Trophoblast cell (in vitro differentiated cells and primary cell): ENCODE measurements at regions not wholly inside any gene's neighbourhood (a gene's known extent, or its start where the extent isn't known, plus 50 kb on each side); places are given as distances from the start of the nearest gene placed in this dataset.

Source experiments
- DNase-seq, 2 donors: peaks; one replicate each; pipeline ENCODE4 v3.0.0-alpha.2; 2016
- H2AFZ ChIP-seq: 2 replicates; pipeline ENCODE4 v1.6.1; 2013; ENCODE audit warnings: low read length, moderate library complexity, mild to moderate bottlenecking; ENCODE audit not compliant: insufficient read depth, poor library complexity
- H2AK5ac ChIP-seq: 2 replicates; pipeline ENCODE4 v1.6.1; 2013; ENCODE audit warnings: mild to moderate bottlenecking, low read length
- H2BK120ac ChIP-seq: 2 replicates; pipeline ENCODE4 v1.6.1; 2013; ENCODE audit warnings: low read length, mild to moderate bottlenecking, moderate library complexity; ENCODE audit not compliant: insufficient read depth, poor library complexity
- H2BK12ac ChIP-seq: 2 replicates; pipeline ENCODE4 v1.6.1; 2013; ENCODE audit warnings: mild to moderate bottlenecking, low read length, moderate library complexity
- H2BK5ac ChIP-seq: 2 replicates; pipeline ENCODE4 v1.6.1; 2013; ENCODE audit warnings: low read length, low read depth, moderate library complexity, mild to moderate bottlenecking; ENCODE audit not compliant: poor library complexity
- H3K14ac ChIP-seq: 2 replicates; pipeline ENCODE4 v1.6.1; 2013; ENCODE audit warnings: mild to moderate bottlenecking, low read length
- H3K18ac ChIP-seq: 2 replicates; pipeline ENCODE4 v1.6.1; 2013; ENCODE audit warnings: mild to moderate bottlenecking, low read length
- H3K23ac ChIP-seq: 2 replicates; pipeline ENCODE4 v1.6.1; 2013; ENCODE audit warnings: low read length
- H3K27ac ChIP-seq: 2 replicates; pipeline ENCODE4 v1.5.1; 2013; ENCODE audit warnings: low read depth, mild to moderate bottlenecking, inconsistent platforms, low read length, moderate library complexity
- H3K27me3 ChIP-seq: 2 replicates; pipeline ENCODE4 v1.6.1; 2013; ENCODE audit warnings: inconsistent platforms, mild to moderate bottlenecking, low read length, moderate library complexity; ENCODE audit not compliant: insufficient read depth
- H3K36me3 ChIP-seq, 2 experiments: 1 replicate in 1 of 2; 2 replicates in 1 of 2; pipeline ENCODE4 v1.6.1; 2013; ENCODE audit warnings: low read length in 2 of 2, mild to moderate bottlenecking in 2 of 2, moderate library complexity in 1 of 2; ENCODE audit not compliant: insufficient read depth in 2 of 2, control insufficient read depth in 1 of 2
- H3K4ac ChIP-seq: 2 replicates; pipeline ENCODE4 v1.6.1; 2013; ENCODE audit warnings: low read depth, mild to moderate bottlenecking, low read length, moderate library complexity
- H3K4me1 ChIP-seq, 2 experiments: 1 replicate in 1 of 2; 2 replicates in 1 of 2; pipeline ENCODE4 v1.6.1; 2013; ENCODE audit warnings: low read length in 2 of 2, mild to moderate bottlenecking in 2 of 2, moderate library complexity in 1 of 2; ENCODE audit not compliant: insufficient read depth in 2 of 2, control insufficient read depth in 1 of 2
- H3K4me2 ChIP-seq: 2 replicates; pipeline ENCODE4 v1.6.1; 2013; ENCODE audit warnings: inconsistent platforms, mild to moderate bottlenecking, low read length, moderate library complexity
- H3K4me3 ChIP-seq: 2 replicates; pipeline ENCODE4 v1.5.1; 2013; ENCODE audit warnings: mild to moderate bottlenecking, low read depth, low read length, inconsistent platforms
- H3K79me1 ChIP-seq: one replicate; pipeline ENCODE4 v1.6.1; 2013; ENCODE audit warnings: low read length
- H3K79me2 ChIP-seq: 2 replicates; pipeline ENCODE4 v1.6.1; 2013; ENCODE audit warnings: low read length, mild to moderate bottlenecking; ENCODE audit not compliant: control insufficient read depth, insufficient read depth, poor library complexity
- H3K9ac ChIP-seq: 2 replicates; pipeline ENCODE4 v1.6.1; 2013; ENCODE audit warnings: mild to moderate bottlenecking, low read length
- H3K9me3 ChIP-seq: 2 replicates; pipeline ENCODE4 v1.6.1; 2013; ENCODE audit warnings: low read depth, mild to moderate bottlenecking, control low read depth, inconsistent platforms, low read length; ENCODE audit not compliant: insufficient read depth
- H4K12ac ChIP-seq: 2 replicates; pipeline ENCODE4 v1.6.1; 2013; ENCODE audit warnings: low read depth, mild to moderate bottlenecking, low read length, moderate library complexity
- H4K8ac ChIP-seq: 2 replicates; pipeline ENCODE4 v1.6.1; 2013; ENCODE audit warnings: low read depth, mild to moderate bottlenecking, low read length, moderate library complexity
- H4K91ac ChIP-seq: one replicate; pipeline ENCODE4 v1.6.1; 2013; ENCODE audit warnings: low read depth, mild to moderate bottlenecking, low read length, moderate library complexity
- WGBS: extraction: QIAGEN DNeasy Blood & Tissue Kit; methylation state at CpG from one replicate; pipeline ENCODE4 v1.1.7; 2013; ENCODE audit warnings: missing lambda C conversion rate; ENCODE audit not compliant: insufficient read length, insufficient coverage; ENCODE audit errors: extremely low coverage; 5-methylcytosine and 5-hydroxymethylcytosine counted together

DNA sequence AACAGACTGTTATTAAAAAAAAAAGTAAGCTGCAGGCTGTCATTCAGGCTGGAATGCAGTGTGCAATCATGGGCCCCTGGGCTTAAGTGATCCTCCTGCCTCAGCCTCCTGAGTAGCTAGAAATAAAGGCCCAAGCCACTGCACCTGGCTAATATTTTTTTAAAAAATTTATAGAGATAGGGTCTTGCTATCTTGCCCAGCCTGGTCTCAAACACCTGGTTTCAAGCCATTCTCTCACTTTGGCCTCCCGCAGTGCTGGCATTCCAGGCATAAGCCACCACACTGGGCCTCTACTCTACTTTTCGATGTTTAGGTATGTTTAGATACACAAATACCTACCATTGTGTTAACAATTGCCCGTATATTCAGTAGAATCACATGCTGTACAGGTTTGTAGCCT, 270.4 kb upstream of the PRKCQ start:
- no peak overlapping the region for H4K8ac ChIP-seq
- H3K4me3 ChIP-seq, result no peak overlapping the region
- no peak overlapping the region for H2AK5ac ChIP-seq
- no peak overlapping the region for H3K4me2 ChIP-seq
- no peak overlapping the region for H2BK120ac ChIP-seq
- no peaks in the 10 kb centered on the region for H3K9me3 ChIP-seq
- H3K14ac ChIP-seq, result no peak overlapping the region
- no peak overlapping the region for H3K18ac ChIP-seq
- H3K23ac ChIP-seq, result no peak overlapping the region
- H2AFZ ChIP-seq, result no peak overlapping the region
- no peak overlapping the region for H2BK5ac ChIP-seq
- H3K79me2 ChIP-seq, result no peaks in the 10 kb centered on the region
- no peaks in the 10 kb centered on the region for H3K36me3 ChIP-seq
- H4K12ac ChIP-seq, result no peak overlapping the region
- DNase-seq, result peak; percentile 89 to 94
- H3K27me3 ChIP-seq, result no peaks in the 10 kb centered on the region
- no peak overlapping the region for H3K27ac ChIP-seq
- H2BK12ac ChIP-seq, result no peak overlapping the region
- H3K79me1 ChIP-seq, result no peaks in the 10 kb centered on the region
- no peak overlapping the region for H3K4ac ChIP-seq
- no peak overlapping the region for H4K91ac ChIP-seq
- no peak overlapping the region for H3K9ac ChIP-seq
- WGBS, result no CpG with 5 or more reads among the region's 3 CpGs
- H3K4me1 ChIP-seq, result no peaks in the 10 kb centered on the region

DNA sequence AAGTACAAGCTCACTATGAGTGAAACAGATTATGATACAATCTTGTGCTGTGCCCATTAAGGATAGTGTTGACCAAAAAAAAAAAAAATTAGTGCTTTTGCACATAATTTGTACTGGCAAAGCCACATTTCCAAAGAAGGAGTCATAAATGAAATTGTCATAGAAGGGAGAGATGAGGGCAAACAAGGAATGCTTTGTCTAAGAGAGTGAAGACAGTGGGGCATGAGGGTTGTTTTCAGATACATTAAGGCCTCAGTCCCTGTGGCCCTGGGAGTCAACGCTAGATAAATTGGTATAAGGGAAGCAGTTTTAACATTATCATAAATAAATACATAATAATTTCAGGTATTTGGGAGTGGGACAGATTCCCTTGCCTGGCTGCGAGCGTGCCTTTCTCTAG, 267.5 kb upstream of the PRKCQ start:
- Histone ChIP-seq H3K4me2 (no peak overlapping the region), H3K9ac (no peak overlapping the region), H3K4ac (no peak overlapping the region), H4K12ac (no peak overlapping the region), H3K79me2 (no peaks in the 10 kb centered on the region), H4K91ac (no peak overlapping the region), H3K4me1 (no peaks in the 10 kb centered on the region), H2BK12ac (no peak overlapping the region), H3K23ac (no peak overlapping the region), H2AFZ (no peak overlapping the region), H3K36me3 (no peaks in the 10 kb centered on the region), H3K4me3 (no peak overlapping the region), H3K27ac (no peak overlapping the region), H2BK120ac (no peak overlapping the region), H3K27me3 (no peaks in the 10 kb centered on the region), H3K79me1 (no peaks in the 10 kb centered on the region), H3K18ac (no peak overlapping the region), H2AK5ac (no peak overlapping the region), H4K8ac (no peak overlapping the region), H3K9me3 (peaks cover 3% of the 10 kb centered on the region), H3K14ac (no peak overlapping the region), H2BK5ac (no peak overlapping the region)
- peak; percentile 44 to 89 for DNase-seq
- WGBS, result no CpG with 5 or more reads among the region's 3 CpGs

DNA sequence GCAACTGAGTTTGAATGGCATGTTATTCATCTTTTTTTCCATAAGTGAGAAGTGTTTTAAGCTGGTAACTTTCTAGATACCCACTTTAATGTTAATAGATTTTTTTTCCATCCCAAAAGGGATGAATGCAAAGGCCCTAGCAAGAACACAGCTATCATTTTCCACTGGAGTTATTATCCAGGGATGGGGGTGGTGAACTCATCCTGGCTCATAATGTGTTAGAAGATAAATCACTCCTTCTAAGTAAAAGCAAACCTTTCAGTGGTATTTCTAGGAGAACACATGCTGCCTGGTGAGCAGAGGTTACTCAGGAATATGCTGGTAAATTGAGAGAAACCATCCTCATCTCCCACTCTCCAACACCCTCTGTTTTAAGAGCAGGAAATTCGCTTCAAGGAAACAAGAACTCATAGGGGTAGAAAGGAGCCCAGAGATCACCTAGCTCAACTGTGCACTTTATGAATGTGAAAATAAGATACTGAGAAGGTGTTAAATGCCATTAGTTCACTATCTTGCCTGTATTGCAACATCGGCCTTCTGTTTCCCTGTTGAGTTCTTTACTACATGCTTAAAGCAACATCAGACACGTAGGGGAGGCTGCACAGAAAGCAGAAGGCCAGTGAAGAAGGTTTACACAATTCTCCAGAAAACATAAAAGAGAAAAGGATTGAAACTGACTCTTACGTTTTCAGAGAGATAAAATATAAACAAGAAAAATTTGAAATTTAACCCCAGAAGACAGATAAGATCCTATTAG, 264.0 kb upstream of the PRKCQ start:
- Histone ChIP-seq H2AFZ (no peak overlapping the region), H3K23ac (no peak overlapping the region), H3K27ac (no peak overlapping the region), H3K4ac (no peak overlapping the region), H4K12ac (no peak overlapping the region), H2AK5ac (no peak overlapping the region), H3K36me3 (no peaks in the 10 kb centered on the region), H3K27me3 (no peaks in the 10 kb centered on the region), H3K4me2 (no peak overlapping the region), H3K9me3 (peaks cover 3% of the 10 kb centered on the region), H2BK120ac (no peak overlapping the region), H3K79me2 (no peaks in the 10 kb centered on the region), H4K8ac (no peak overlapping the region), H2BK12ac (no peak overlapping the region), H3K4me1 (no peaks in the 10 kb centered on the region), H3K4me3 (no peak overlapping the region), H3K79me1 (no peaks in the 10 kb centered on the region), H4K91ac (no peak overlapping the region), H3K14ac (no peak overlapping the region), H3K18ac (no peak overlapping the region), H2BK5ac (no peak overlapping the region), H3K9ac (no peak overlapping the region)
- peak; percentile 35 to 69 for DNase-seq
- WGBS, result no CpG with 5 or more reads among the region's 4 CpGs

DNA sequence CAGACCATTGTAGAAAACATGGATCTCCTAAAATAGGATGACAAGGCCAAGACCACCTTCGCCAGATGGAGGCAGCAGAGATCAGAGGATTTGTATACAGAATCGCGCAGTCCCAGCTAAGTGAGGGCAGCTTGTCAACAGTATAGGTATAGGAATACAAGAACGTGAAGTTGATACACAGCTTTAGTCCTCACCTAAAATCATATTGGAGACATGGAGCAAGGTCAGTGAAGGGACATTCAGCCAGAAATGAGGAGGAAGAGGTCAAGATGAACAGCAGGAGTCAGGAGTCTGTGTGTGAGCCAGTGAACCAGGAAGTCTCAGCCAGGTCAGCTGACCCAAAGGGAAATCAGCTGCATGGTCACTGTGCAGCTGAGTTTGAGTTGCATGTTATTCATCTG, 263.4 kb upstream of the PRKCQ start:
- H3K18ac ChIP-seq, result no peak overlapping the region
- H3K9me3 ChIP-seq, result peaks cover 3% of the 10 kb centered on the region
- H4K8ac ChIP-seq, result no peak overlapping the region
- H3K4ac ChIP-seq, result no peak overlapping the region
- no peak overlapping the region for H3K27ac ChIP-seq
- H3K14ac ChIP-seq, result no peak overlapping the region
- WGBS, result no CpG with 5 or more reads among the region's 4 CpGs
- DNase-seq, result peak in 1 of 2 donors; percentile 40
- no peaks in the 10 kb centered on the region for H3K27me3 ChIP-seq
- no peak overlapping the region for H2AK5ac ChIP-seq
- no peaks in the 10 kb centered on the region for H3K4me1 ChIP-seq
- H3K36me3 ChIP-seq, result no peaks in the 10 kb centered on the region
- no peak overlapping the region for H3K9ac ChIP-seq
- no peak overlapping the region for H3K4me3 ChIP-seq
- H4K12ac ChIP-seq, result no peak overlapping the region
- H4K91ac ChIP-seq, result no peak overlapping the region
- H3K4me2 ChIP-seq, result no peak overlapping the region
- no peak overlapping the region for H2BK5ac ChIP-seq
- H2BK12ac ChIP-seq, result no peak overlapping the region
- H2BK120ac ChIP-seq, result no peak overlapping the region
- no peaks in the 10 kb centered on the region for H3K79me2 ChIP-seq
- H3K23ac ChIP-seq, result no peak overlapping the region
- no peak overlapping the region for H2AFZ ChIP-seq
- H3K79me1 ChIP-seq, result no peaks in the 10 kb centered on the region
